ENCODE measurements at regions not wholly inside any gene's neighbourhood (a gene's known extent, or its start where the extent isn't known, plus 50 kb on each side); places are given as distances from the start of the nearest gene placed in this dataset.
"Not testable (repeated sequence)": the region's sequence is repeated elsewhere in the genome, so short reads cannot be mapped to it uniquely, and the experiment has no call there.

DNA sequence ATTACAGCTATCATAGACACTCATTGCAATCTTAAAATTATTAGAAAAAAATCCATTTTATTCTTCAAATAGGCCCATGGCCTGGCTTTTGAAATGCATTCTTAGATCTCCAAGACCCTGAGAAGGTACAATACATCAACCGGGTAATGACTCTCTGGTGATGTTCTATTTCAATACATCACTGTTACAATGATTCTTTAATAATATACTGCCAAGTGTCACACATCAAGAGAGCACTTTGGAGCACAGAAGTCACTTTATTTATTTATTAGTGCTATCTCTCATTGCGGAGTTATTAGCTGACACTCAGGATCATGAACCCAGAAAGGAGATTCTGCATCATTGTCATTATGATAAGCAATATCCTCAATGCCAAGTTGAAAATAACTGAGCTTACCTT lies 748.5 kb upstream of the MBL2 start:
- Histone ChIP-seq H3K4me3 (no peak overlapping the region), H3K27ac (no peak overlapping the region), H3K27me3 (no peaks in the 10 kb centered on the region), H3K9me3 (peaks cover 0 to 31% of the 10 kb centered on the region in 2 donors), H3K4me1 (no peaks in the 10 kb centered on the region), H3K36me3 (no peaks in the 10 kb centered on the region)
- DNase-seq (no peak), ATAC-seq (no peak)
- TF ChIP-seq, protein P1, sequence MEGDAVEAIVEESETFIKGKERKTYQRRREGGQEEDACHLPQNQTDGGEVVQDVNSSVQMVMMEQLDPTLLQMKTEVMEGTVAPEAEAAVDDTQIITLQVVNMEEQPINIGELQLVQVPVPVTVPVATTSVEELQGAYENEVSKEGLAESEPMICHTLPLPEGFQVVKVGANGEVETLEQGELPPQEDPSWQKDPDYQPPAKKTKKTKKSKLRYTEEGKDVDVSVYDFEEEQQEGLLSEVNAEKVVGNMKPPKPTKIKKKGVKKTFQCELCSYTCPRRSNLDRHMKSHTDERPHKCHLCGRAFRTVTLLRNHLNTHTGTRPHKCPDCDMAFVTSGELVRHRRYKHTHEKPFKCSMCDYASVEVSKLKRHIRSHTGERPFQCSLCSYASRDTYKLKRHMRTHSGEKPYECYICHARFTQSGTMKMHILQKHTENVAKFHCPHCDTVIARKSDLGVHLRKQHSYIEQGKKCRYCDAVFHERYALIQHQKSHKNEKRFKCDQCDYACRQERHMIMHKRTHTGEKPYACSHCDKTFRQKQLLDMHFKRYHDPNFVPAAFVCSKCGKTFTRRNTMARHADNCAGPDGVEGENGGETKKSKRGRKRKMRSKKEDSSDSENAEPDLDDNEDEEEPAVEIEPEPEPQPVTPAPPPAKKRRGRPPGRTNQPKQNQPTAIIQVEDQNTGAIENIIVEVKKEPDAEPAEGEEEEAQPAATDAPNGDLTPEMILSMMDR (IDR thresholded peaks at IDR 0.05): no peak
- intact Hi-C loops (cut with DNase I): no loop called here

DNA sequence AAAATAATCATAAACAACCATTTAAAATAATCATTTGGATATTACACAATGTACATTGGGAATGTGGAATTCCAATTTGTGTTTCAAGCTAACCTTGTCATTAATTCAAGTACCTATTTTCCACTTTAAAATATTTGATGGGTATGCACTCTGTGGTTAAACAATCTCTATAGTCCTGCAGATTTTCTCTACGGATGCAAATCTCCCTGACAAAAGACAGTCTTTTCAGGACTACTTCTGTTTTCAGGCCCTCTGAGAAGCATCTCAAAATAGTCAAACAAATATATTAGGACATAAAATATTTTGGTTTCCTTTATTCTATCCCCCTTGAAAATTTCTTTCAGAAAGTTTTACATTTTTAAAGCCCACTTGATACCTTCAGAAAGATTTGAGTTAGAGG lies 735.6 kb upstream of the MBL2 start:
- intact Hi-C loops (cut with DNase I): no loop called here
- no peaks in the 10 kb centered on the region for H3K36me3 ChIP-seq
- no peaks in the 10 kb centered on the region for H3K27me3 ChIP-seq
- H3K9me3 ChIP-seq: no peaks in the 10 kb centered on the region
- H3K4me3 ChIP-seq: no peak overlapping the region
- no peak overlapping the region for H3K27ac ChIP-seq
- ATAC-seq (no peak), DNase-seq (no peak)
- no peaks in the 10 kb centered on the region for H3K4me1 ChIP-seq
- TF ChIP-seq, protein P1 (IDR thresholded peaks at IDR 0.05): no peak

DNA sequence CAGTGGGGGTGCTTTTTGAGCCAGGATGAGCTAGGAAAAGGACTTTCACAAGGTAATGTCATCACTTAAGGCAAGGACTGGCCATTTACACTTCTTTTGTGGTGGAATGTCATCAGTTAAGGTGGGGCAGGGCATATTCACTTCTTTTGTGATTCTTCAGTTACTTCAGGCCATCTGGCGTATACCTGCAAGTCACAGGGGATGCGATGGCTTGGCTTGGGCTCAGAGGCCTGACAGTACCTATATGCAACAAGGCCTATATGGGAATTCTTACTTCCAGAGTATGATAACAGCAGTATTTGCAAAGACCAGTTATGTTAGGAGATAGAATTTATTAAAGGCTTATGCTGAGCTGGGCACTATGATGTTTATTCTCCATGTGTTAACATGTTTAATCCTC lies 731.9 kb upstream of the MBL2 start:
- H3K9me3 ChIP-seq; H3K4me3 ChIP-seq; H3K27ac ChIP-seq; ATAC-seq; H3K27me3 ChIP-seq; H3K4me1 ChIP-seq; H3K36me3 ChIP-seq; DNase-seq; intact Hi-C loops (cut with DNase I): not testable (repeated sequence)

DNA sequence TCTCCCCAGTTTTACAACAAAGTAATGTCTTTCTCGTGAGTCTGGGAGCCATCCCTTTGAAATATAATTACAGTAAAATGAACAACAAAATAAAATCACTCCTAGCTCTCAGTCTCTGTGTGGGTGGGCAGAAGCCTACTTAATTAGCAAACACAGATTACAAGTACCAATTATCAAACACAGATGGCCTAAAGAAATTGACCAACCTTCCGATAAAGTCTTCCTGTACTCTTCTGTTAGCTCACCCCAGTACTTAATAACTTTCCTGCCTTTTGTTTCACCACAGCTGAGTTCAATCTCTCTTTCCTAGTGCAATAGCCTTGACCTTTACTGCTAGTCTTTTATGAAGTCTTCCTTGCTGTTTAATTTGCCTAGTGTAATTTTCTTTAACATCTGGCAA lies 719.2 kb upstream of the MBL2 start:
- TF ChIP-seq, protein P1 (IDR thresholded peaks at IDR 0.05): no peak
- intact Hi-C loops (cut with DNase I): no loop called here
- Histone ChIP-seq H3K27me3 (no peaks in the 10 kb centered on the region), H3K36me3 (no peaks in the 10 kb centered on the region), H3K4me1 (no peaks in the 10 kb centered on the region), H3K27ac (no peak overlapping the region), H3K4me3 (no peak overlapping the region), H3K9me3 (peaks cover 0 to 10% of the 10 kb centered on the region in 2 donors)
- ATAC-seq: no peak
- no peak for DNase-seq

DNA sequence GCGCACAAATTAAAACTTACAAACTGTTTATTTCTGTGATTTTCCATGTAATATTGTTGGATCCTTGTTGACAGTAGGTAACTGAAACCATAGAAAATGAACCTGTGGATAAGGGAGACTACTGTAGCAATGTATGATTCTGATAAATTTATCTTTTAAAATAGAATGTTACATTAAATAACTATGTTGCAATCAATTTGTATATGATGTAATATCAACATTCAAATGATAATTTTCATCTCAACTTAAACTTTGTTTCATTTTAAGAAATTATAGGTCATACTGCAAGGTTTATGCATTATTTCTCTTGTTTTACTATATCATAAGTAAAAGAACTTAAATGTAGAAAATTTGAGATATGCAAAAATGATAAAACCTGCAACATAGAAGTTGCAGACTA lies 718.0 kb upstream of the MBL2 start:
- TF ChIP-seq, protein P1 (IDR thresholded peaks at IDR 0.05): no peak
- no peak for ATAC-seq
- Histone ChIP-seq H3K4me3 (no peak overlapping the region), H3K4me1 (no peaks in the 10 kb centered on the region), H3K9me3 (peaks cover 0 to 21% of the 10 kb centered on the region in 2 donors), H3K36me3 (no peaks in the 10 kb centered on the region), H3K27ac (no peak overlapping the region), H3K27me3 (no peaks in the 10 kb centered on the region)
- intact Hi-C loops (cut with DNase I): no loop called here
- DNase-seq: no peak

All from left lung (tissue), 4 donors.